SK-N-SH treated with all-trans-retinoic acid at 6 μM for 48 hours (cell line): ENCODE measurements at regions not wholly inside any gene's neighbourhood (a gene's known extent, or its start where the extent isn't known, plus 50 kb on each side); places are given as distances from the start of the nearest gene placed in this dataset.

Source experiments
- ARNTL ChIP-seq: fragments of 450-650 bp; formaldehyde crosslinking; IDR thresholded peaks from 2 replicates; pipeline ENCODE4 v1.5.0; 2020; ENCODE audit warnings: low read depth, mild to moderate bottlenecking, moderate library complexity, borderline replicate concordance
- CSDC2 ChIP-seq: fragments of 250-450 bp; sonication (Bioruptor Pico); IDR thresholded peaks from 2 replicates; pipeline ENCODE4 v1.5.0; 2020; ENCODE audit warnings: mild to moderate bottlenecking, moderate library complexity
- GLIS3 ChIP-seq: fragments of 250-450 bp; sonication (Bioruptor Pico); IDR thresholded peaks from 2 replicates; pipeline ENCODE4 v1.5.0; 2020; ENCODE audit warnings: mild to moderate bottlenecking, moderate library complexity
- OSR1 ChIP-seq: fragments of 250-450 bp; sonication (Bioruptor Pico); IDR thresholded peaks from 2 replicates; pipeline ENCODE4 v1.8.0; 2022; ENCODE audit warnings: moderate library complexity, mild to moderate bottlenecking, inconsistent platforms
- RARB ChIP-seq: fragments of 250-450 bp; sonication (Bioruptor Pico); IDR thresholded peaks from 2 replicates; pipeline ENCODE4 v1.8.0; 2021; ENCODE audit warnings: mild to moderate bottlenecking, moderate library complexity
- TOX ChIP-seq: fragments of 250-450 bp; sonication (Bioruptor Pico); IDR thresholded peaks from 2 replicates; pipeline ENCODE4 v1.8.0; 2021; ENCODE audit warnings: mild to moderate bottlenecking, moderate library complexity, borderline replicate concordance
- ZC3H10 ChIP-seq: fragments of 250-450 bp; sonication (Bioruptor Pico); IDR thresholded peaks from 2 replicates; pipeline ENCODE4 v1.5.1; 2021; ENCODE audit warnings: mild to moderate bottlenecking, moderate library complexity
- ZFP30 ChIP-seq: fragments of 450-650 bp; formaldehyde crosslinking; IDR thresholded peaks from 2 replicates; pipeline ENCODE4 v1.5.0; 2022; ENCODE audit warnings: mild to moderate bottlenecking, moderate library complexity
- TF ChIP-seq, protein P1 (sequence below): fragments of 250-450 bp; sonication (Bioruptor Pico); IDR thresholded peaks from 2 replicates; pipeline ENCODE4 v1.8.0; 2020; ENCODE audit warnings: mild to moderate bottlenecking, moderate library complexity, borderline replicate concordance
- TF ChIP-seq, protein P2 (sequence below): fragments of 250-450 bp; sonication (Bioruptor Pico); IDR thresholded peaks from 2 replicates; pipeline ENCODE4 v1.5.1; 2020; ENCODE audit warnings: low read depth, mild to moderate bottlenecking, moderate library complexity
- TF ChIP-seq, protein P3 (sequence below): fragments of 250-450 bp; sonication (Bioruptor Pico); IDR thresholded peaks from 2 replicates; pipeline ENCODE4 v1.5.0; 2020; ENCODE audit warnings: mild to moderate bottlenecking, moderate library complexity

DNA sequence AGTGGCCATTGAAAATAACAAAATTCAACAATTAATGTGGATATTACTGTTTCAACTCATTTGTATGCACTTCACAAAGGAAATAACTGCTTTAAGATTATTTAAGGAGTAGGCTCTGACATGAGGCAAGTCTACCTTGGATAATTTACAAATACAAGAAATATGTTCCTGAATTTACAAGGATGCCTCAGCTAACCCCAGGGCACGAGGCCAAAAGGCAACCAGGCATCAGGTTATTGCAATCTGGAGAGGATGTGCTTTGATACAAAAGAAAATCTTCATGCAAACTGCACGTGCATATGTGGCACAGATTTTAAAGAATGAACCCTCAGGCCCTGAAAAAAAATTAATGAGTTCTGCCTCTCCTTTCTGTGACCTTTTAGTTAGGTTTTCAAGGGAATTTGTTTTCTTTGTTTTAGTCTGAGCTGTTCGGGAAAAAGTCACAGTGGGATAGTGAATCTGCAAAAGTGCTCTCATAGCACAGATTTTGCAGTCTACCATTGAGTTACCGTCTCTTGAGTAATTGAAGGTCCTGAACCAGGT, 1304.2 kb upstream of the ADGRL4 start:
- TF ChIP-seq, protein P1, sequence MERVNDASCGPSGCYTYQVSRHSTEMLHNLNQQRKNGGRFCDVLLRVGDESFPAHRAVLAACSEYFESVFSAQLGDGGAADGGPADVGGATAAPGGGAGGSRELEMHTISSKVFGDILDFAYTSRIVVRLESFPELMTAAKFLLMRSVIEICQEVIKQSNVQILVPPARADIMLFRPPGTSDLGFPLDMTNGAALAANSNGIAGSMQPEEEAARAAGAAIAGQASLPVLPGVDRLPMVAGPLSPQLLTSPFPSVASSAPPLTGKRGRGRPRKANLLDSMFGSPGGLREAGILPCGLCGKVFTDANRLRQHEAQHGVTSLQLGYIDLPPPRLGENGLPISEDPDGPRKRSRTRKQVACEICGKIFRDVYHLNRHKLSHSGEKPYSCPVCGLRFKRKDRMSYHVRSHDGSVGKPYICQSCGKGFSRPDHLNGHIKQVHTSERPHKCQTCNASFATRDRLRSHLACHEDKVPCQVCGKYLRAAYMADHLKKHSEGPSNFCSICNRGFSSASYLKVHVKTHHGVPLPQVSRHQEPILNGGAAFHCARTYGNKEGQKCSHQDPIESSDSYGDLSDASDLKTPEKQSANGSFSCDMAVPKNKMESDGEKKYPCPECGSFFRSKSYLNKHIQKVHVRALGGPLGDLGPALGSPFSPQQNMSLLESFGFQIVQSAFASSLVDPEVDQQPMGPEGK = no peak
- TF ChIP-seq, protein P2, sequence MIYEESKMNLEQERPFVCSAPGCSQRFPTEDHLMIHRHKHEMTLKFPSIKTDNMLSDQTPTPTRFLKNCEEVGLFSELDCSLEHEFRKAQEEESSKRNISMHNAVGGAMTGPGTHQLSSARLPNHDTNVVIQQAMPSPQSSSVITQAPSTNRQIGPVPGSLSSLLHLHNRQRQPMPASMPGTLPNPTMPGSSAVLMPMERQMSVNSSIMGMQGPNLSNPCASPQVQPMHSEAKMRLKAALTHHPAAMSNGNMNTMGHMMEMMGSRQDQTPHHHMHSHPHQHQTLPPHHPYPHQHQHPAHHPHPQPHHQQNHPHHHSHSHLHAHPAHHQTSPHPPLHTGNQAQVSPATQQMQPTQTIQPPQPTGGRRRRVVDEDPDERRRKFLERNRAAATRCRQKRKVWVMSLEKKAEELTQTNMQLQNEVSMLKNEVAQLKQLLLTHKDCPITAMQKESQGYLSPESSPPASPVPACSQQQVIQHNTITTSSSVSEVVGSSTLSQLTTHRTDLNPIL (CRISPR knock-in tag) = no peak
- no peak for TF ChIP-seq OSR1
- no peak for TF ChIP-seq RARB
- no peak for TF ChIP-seq ARNTL (CRISPR knock-in tag)
- TF ChIP-seq, protein P3, sequence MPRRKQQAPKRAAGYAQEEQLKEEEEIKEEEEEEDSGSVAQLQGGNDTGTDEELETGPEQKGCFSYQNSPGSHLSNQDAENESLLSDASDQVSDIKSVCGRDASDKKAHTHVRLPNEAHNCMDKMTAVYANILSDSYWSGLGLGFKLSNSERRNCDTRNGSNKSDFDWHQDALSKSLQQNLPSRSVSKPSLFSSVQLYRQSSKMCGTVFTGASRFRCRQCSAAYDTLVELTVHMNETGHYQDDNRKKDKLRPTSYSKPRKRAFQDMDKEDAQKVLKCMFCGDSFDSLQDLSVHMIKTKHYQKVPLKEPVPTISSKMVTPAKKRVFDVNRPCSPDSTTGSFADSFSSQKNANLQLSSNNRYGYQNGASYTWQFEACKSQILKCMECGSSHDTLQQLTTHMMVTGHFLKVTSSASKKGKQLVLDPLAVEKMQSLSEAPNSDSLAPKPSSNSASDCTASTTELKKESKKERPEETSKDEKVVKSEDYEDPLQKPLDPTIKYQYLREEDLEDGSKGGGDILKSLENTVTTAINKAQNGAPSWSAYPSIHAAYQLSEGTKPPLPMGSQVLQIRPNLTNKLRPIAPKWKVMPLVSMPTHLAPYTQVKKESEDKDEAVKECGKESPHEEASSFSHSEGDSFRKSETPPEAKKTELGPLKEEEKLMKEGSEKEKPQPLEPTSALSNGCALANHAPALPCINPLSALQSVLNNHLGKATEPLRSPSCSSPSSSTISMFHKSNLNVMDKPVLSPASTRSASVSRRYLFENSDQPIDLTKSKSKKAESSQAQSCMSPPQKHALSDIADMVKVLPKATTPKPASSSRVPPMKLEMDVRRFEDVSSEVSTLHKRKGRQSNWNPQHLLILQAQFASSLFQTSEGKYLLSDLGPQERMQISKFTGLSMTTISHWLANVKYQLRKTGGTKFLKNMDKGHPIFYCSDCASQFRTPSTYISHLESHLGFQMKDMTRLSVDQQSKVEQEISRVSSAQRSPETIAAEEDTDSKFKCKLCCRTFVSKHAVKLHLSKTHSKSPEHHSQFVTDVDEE (CRISPR knock-in tag) = no peak
- TF ChIP-seq GLIS3 = no peak
- TF ChIP-seq TOX = no peak
- no peak for TF ChIP-seq ZFP30 (CRISPR knock-in tag)
- no peak for TF ChIP-seq ZC3H10 (CRISPR knock-in tag)
- TF ChIP-seq CSDC2 = no peak
